Esophagus muscularis mucosa (tissue), 4 donors: ENCODE measurements at regions not wholly inside any gene's neighbourhood (a gene's known extent, or its start where the extent isn't known, plus 50 kb on each side); places are given as distances from the start of the nearest gene placed in this dataset.

Source experiments
- CTCF ChIP-seq, 3 experiments: fragments of 200-600 bp in 2 of 3; fragments of 450-650 bp in 1 of 3; sonication (generic) in 2 of 3; IDR thresholded peaks; one replicate each; pipeline ENCODE4 v1.5.1; 2017 to 2019; ENCODE audit warnings: antibody characterized with exemption in 3 of 3, mild to moderate bottlenecking in 2 of 3, moderate library complexity in 1 of 3
- EP300 ChIP-seq: sonication (generic); formaldehyde crosslinking; IDR thresholded peaks from one replicate; pipeline ENCODE4 v1.6.1; 2017; ENCODE audit warnings: antibody characterized with exemption
- POLR2A ChIP-seq: fragments of 450-650 bp; IDR thresholded peaks from one replicate; pipeline ENCODE4 v1.6.1; 2017; ENCODE audit warnings: antibody characterized with exemption, moderate library complexity, mild to moderate bottlenecking, low read depth
- POLR2AphosphoS5 ChIP-seq, 2 donors: sonication (generic); formaldehyde crosslinking; IDR thresholded peaks; one replicate each; pipeline ENCODE4 v1.6.1; 2017; ENCODE audit warnings: antibody characterized with exemption in 2 of 2

- no peak for TF ChIP-seq POLR2AphosphoS5 (IDR thresholded peaks at IDR 0.05)
- TF ChIP-seq CTCF (IDR thresholded peaks at IDR 0.05): no peak
- TF ChIP-seq POLR2A: no peak
- no peak for TF ChIP-seq EP300
These were observed 87.2 kb downstream of the HLX start for GRCh38 chr1:220966473-220966872.
